AG04450 (cell line): ENCODE measurements at regions not wholly inside any gene's neighbourhood (a gene's known extent, or its start where the extent isn't known, plus 50 kb on each side); places are given as distances from the start of the nearest gene placed in this dataset.

ENCODE experiments used
- CTCF ChIA-PET: fragments of 300-600, 350-600 bp; formaldehyde crosslinking; extraction: SDS; loops from one replicate; lab custom pipeline; 2022; ENCODE audit warnings: antibody characterized with exemption, inconsistent platforms; lab: Charles Lee
- POLR2A ChIA-PET: fragments of 350-600 bp; formaldehyde crosslinking; extraction: SDS; loops from one replicate; lab custom pipeline; 2021; ENCODE audit warnings: antibody characterized with exemption, inconsistent platforms; lab: Yijun Ruan, JAX
- DNase-seq: peaks from one replicate; pipeline ENCODE4 v3.0.0-alpha.2; 2011; ENCODE audit warnings: low read depth, low spot score
- H3K27ac ChIP-seq: one replicate; pipeline ENCODE4 v1.5.1; 2012; ENCODE audit warnings: low read depth, low read length, control low read depth
- H3K27me3 ChIP-seq: one replicate; pipeline ENCODE4 v1.6.0; 2012; ENCODE audit warnings: low read length; ENCODE audit not compliant: control insufficient read depth, insufficient read depth
- H3K4me3 ChIP-seq: 2 replicates; pipeline ENCODE4 v1.5.1; 2011; ENCODE audit warnings: mild to moderate bottlenecking, low read depth, low read length, control low read depth
- H3K9me3 ChIP-seq: 2 replicates; pipeline ENCODE4 v1.5.1; 2012; ENCODE audit warnings: low read length; ENCODE audit not compliant: control insufficient read depth, insufficient read depth
- TF ChIP-seq, protein P1 (sequence below): IDR thresholded peaks from 2 replicates; pipeline ENCODE4 v1.5.1; 2011; ENCODE audit warnings: low read depth, low read length, control low read depth, inconsistent platforms

DNA sequence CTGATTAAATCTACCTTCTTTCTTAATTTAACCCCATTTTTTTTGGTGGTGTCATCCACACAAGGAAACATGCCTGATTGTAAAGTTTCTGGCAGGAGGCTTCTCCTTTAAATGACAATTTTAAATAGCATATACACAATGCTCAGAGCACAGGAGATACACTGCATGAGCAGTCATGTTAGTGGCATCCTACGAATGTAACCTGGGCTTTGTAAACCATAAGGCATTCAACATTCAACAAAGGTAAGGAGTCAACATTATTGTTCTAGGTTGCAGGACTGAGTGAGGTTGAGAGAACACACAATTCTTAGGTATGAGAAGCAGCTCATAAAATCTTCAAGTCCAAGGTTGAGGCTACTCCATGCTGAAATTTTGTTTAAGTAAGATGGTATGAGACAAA lies 266.6 kb upstream of the SIX2 start:
- ChIA-PET POLR2A (no interaction called here), CTCF (no interaction called here)
- H3K27me3 ChIP-seq: peaks cover 16% of the 10 kb centered on the region
- H3K9me3 ChIP-seq: no peaks in the 10 kb centered on the region
- no peak overlapping the region for H3K27ac ChIP-seq
- H3K4me3 ChIP-seq: no peak overlapping the region
- no peak for DNase-seq
- TF ChIP-seq, protein P1, sequence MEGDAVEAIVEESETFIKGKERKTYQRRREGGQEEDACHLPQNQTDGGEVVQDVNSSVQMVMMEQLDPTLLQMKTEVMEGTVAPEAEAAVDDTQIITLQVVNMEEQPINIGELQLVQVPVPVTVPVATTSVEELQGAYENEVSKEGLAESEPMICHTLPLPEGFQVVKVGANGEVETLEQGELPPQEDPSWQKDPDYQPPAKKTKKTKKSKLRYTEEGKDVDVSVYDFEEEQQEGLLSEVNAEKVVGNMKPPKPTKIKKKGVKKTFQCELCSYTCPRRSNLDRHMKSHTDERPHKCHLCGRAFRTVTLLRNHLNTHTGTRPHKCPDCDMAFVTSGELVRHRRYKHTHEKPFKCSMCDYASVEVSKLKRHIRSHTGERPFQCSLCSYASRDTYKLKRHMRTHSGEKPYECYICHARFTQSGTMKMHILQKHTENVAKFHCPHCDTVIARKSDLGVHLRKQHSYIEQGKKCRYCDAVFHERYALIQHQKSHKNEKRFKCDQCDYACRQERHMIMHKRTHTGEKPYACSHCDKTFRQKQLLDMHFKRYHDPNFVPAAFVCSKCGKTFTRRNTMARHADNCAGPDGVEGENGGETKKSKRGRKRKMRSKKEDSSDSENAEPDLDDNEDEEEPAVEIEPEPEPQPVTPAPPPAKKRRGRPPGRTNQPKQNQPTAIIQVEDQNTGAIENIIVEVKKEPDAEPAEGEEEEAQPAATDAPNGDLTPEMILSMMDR: no peak

DNA sequence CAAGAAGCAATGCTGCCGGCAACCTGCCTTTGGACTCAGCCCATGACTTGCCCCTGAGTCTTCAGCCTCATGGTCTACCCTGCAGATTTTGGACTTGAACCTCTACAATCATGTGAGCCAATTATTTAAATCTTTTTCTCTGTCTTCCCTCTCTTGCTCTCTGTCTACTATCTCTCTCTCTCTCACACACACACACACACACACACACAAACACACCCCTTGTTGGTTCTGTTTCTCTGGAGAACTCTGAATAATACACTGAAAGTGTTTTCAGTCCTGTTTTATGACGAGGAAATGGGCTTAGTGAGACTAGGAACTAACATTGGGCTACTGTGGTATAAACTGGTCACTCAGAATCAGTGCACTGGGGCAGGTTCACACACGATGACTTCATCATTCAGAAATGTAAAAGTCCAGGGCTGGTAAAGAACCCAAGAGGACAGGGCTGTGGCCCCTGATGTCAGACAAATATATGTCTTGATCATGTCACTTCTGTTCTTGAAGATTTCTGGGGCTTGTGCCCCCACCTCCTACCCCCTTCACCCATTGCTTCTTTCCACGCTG lies 266.1 kb upstream of the SIX2 start:
- POLR2A ChIA-PET: no interaction called here
- Histone ChIP-seq H3K4me3 (no peak overlapping the region), H3K27ac (no peak overlapping the region), H3K9me3 (no peaks in the 10 kb centered on the region), H3K27me3 (peaks cover 18% of the 10 kb centered on the region)
- TF ChIP-seq, protein P1: no peak
- DNase-seq: no peak
- CTCF ChIA-PET: no interaction called here

DNA sequence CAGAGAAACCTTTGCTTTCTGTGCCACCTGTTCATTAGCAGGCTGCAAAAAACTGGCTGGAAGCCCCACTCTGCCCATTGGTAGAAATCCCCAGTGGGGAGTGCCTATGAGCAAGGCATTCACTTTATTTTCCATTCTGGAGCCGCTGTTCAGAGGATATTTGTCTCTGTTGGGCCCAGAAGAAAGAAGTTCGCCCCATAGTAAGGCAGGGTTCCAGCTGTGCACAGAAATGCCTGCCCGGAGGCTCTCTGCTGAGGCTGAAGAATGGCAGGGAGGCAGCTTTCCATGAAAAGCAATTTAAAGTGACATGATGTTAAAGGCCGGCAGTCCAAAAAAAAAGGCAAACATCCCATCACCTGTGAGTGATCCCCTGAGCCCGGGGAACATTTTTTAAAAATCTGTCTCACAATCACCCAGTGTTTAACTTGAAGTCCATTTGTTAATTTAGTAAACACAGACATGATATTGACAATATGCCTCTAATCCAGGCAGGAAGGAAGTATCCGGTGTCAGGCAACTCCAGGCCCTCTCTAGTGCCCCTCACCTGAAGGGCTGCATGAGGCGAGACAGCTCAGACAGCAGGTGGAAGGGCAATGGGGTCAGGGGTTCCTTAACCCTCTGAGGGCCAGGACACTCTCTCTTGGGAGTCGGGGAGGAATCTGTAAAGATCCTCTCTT lies 265.1 kb upstream of the SIX2 start:
- TF ChIP-seq, protein P1: no peak
- no peak overlapping the region for H3K4me3 ChIP-seq
- ChIA-PET POLR2A (no interaction called here), CTCF (no interaction called here)
- H3K27me3 ChIP-seq: peaks cover 18% of the 10 kb centered on the region
- H3K9me3 ChIP-seq: no peaks in the 10 kb centered on the region
- no peak overlapping the region for H3K27ac ChIP-seq
- no peak for DNase-seq

DNA sequence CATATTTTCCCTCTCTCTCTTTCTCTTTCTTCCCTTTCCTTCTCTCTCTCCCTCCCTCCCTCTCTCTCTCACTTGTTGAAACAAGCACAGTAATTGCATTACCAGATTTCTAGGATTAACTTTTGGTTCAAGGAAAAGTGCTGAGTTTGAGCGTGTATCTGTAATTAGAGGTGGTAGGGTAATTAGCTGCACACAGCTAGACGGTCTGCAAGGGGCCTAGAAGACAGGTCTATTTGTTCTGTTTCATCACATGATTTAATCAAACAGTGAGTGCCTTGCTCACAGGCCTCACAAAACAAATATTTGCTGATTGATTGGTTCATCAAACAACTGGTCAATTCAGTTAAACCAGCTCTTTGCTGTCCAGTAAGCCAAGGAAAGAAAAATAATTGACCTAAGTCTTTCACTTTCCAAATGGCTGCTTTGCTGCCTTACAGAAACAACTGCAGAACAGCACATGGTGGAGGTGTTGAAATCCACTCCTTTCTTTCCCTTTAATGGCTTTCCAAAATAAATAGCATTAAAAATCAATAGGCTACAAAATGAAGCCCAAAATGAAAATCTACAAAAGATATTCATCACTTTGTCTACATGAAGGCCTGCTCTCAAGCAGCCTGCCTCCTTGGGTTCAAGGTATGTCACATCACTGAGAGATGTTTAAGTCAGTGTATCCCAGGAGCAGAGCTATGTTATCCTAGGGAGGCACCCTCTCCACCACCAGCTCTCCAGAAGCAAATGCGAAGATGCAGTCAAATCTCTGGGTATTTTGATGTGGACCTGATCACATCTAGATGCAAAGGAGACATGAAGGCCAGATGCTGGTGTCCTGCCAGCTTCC lies 264.4 kb upstream of the SIX2 start:
- ChIA-PET CTCF (no interaction called here), POLR2A (no interaction called here)
- no peaks in the 10 kb centered on the region for H3K9me3 ChIP-seq
- TF ChIP-seq, protein P1: no peak
- H3K4me3 ChIP-seq: no peak overlapping the region
- H3K27me3 ChIP-seq: peaks cover 24% of the 10 kb centered on the region
- H3K27ac ChIP-seq: no peak overlapping the region
- no peak for DNase-seq
